NOMO-1 treated with DMSO at 0.1 percent for 48 hours (cell line): ENCODE measurements at regions not wholly inside any gene's neighbourhood (a gene's known extent, or its start where the extent isn't known, plus 50 kb on each side); places are given as distances from the start of the nearest gene placed in this dataset.

ENCODE experiments used
- DNase-seq: peaks from one replicate; lab custom pipeline; 2025; ENCODE audit not compliant: unreplicated experiment; lab: John Stamatoyannopoulos, UW

DNA sequence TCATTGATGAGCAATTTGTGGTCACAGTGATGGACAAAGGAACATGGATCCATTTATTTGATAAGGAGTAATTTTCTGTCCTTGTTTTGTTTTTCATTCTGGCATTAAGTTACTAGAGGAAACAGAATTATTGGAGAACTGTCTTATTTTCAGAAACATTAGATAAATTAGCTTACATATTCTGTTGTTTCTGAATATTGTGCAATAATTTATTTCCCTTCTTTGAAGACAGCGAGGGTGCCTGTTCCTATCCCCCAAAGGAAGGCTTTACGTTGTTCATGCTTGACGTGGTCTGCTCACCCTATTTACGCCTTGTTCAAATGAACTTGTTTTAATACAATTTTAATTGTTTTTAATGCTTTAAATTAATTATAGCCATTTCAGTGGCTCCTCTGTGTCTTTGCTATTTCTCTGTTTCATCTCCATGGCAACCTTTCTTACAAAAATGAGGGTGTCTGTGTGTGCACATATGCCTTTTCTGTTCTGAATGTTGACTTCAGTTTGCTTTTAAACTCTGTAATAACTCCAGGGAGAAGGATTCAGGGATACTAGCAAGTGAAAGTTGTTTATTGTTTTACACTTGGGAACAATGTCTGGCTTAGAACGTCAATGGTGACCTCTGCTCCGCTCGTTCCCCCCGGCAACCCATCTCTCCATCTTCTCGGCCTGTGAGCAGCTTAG lies 138.3 kb upstream of the PLET1 start:
- no peak for DNase-seq

DNA sequence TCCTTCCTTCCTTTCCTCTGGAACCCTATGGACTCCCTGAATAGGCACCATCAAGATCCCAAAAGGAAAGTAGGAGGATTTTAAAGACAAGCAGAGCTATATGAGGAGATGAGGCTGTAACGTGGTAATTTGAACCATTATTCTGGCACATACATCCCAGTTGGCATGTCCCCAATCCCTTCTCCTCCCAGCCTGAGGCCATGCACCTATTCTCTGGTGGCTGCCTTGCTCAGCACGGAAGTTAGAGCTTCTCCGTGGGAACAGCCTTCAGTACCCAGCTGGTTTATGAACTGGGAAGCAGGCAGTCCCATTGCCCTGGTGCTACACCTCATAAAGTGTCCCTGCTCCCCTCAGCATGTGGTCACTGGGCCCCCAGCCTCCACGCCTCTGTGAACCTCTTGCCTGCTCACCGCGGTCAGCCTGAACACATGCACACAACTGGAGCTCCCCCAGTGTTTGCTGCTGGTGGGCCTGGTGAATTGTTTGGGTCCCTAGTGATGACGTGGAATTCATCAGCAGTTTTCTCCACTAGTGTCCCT lies 139.9 kb upstream of the PLET1 start:
- DNase-seq: no peak

DNA sequence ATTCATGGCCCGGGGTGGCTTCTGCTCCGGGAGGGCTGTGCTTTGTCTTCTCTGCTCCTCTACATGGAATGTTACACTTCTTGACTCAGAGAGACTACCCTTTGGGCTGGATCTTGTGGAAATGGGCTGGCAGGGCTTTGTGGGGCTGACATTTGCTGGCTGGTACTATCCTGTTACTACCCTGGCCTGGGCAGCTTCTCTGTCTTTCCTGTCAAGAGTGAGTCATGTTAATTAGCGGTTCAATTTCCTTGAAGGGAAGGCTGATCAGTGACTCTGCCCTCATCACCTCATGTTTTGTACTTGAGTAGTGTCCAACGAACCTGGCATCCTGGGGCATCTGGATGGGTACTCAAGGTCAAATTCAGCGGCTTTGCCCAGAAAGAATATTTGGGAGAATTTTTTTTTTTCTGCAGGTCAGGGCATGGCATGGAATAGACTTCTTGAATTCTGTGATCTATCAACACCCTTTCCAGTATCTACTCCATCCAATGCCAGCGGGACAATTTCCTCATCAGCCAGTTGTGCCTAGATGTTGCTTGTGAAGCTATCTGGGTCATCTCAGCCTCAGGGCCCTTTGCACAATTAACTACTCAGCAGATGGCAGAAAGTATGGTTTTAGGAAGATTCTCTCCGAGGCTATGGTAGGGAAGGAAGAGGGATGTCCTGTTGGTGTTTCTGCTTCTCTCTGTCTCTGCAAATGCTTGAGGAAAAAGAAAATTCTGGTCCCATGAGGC lies 140.5 kb upstream of the PLET1 start:
- peak; percentile 27 for DNase-seq

DNA sequence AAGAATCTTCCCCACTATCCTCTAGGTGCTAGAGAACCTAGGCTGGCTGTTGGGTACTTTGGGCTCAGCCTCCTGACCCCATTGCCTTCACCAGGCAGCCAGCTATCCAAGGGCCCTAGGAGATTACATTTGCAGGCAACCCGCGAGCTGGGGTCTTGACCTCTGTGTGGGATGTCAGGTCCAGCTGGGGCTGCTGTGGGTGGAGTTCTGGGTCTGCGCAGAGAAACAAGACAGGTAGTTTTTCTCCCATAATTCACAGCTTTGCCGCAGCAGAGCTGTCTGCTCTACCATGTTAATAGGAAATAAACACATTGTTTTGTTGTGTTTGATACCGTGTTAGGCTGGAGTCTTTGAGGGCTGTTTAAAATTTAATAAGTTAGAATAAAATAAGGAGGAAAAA lies 142.8 kb upstream of the PLET1 start:
- no peak for DNase-seq

DNA sequence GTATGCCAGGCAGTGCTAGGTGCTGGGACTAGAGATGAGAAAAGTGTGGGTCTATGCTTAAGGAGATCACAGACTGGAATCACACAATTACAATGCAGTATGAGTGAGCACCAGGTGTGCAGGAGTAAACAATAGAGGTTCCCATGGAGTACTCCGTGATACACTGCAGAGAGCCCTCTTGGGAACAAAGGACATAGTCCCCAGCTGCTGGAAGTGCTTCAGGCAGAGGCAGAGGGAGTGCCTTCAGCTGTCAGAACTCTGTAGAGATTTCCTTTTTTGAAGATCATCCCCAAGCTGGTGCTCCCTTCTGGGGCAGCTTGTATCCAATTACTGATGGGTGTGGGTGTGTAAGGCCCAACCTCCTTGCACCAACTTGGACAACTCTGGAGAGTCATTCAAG lies 143.5 kb upstream of the PLET1 start:
- no peak for DNase-seq

DNA sequence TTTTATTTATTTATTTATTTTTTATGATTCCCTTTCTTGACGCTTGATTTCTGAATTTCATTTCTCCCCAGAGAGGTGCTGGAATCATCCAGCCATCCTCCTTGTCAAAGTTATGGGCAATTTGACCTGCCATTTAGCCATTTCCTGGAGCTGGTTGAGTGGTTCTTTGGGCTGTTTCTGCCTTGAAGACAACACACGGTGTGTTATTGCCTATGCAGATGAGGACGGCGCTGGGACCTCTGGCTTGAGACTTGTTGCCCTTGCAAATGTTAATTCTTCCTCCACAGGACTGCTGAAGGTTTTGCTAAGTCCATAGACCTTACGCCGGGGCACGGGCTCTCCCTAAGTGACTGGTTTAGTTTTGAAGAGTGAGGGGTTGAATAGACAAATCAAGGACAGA lies 147.9 kb upstream of the PLET1 start:
- DNase-seq: no peak

DNA sequence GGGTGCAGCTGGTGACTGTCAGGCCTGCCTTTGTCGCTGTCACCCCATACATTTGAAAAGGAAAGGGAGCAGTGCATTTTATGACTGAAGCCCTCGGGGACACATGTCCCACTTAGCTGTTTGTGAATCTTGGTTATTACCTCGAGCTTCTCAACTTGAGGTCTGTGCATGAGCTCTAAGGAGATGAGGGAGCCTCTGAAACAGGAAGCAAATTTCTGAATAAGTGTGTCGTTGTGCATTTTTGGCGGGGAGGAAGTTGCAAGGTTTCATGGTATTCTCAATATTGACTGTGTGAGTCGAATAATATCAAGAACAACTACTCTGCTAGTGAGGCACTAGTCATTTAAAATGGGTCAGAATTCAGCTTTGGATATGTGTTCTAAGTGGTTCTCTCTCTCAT lies 149.7 kb upstream of the PLET1 start:
- DNase-seq: peak; percentile 74

DNA sequence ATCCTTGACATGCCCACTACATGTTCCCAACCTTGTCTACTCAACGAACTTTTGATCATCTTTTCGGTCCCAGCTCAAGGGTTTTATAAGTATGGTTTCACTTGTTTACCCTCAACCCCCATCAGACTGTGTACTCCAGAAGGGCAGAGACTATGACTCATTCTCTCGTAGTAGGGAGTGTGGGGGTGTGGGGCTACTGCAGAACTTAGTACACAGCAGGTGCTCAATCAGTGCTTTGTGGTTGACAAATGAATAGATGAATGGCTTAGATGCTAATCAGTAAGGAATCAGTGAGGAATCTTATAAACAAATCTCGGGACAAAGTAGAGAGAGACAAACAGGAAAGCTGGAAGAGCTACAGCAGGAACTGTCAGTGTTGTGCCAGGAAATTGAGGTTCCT lies 151.7 kb upstream of the PLET1 start:
- no peak for DNase-seq

DNA sequence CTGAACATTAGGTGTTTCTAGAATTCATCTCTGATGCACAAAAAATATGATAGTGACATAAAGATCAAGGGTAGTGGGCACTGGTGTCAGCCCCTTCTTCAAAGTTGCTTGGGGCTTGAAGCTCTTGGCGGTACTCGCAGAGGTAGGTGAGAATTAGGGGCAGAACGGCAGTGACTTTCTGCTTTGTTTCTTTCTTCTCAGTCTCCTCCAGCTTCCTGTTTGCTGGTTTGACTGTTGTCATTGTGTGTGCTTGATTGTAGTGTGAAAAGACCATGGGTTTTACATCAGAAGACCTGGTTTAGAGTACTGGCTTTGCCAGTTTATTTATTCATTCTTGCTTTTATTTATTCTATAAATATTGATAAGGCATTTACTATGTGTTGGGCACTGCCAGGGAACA lies 156.7 kb upstream of the PLET1 start:
- no peak for DNase-seq

DNA sequence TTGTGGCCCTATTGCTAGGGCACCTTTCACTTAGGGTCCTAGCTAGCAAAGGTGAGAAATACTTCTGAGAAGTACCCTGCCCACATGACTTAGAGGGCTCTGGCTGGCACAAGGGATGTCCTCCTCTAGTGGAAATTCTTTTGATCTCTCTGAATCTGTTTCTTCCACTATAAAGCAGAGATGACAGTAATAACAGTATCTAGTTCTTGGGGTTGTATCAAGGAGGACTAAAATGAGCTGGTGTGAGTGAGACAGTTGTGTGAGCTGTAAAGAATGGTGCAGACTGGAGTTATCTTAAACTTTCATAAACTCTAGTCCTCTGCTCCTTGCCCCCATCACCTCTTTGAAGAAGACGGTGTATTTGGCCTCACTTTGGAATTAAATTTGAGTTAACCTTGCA lies 157.8 kb upstream of the PLET1 start:
- no peak for DNase-seq

DNA sequence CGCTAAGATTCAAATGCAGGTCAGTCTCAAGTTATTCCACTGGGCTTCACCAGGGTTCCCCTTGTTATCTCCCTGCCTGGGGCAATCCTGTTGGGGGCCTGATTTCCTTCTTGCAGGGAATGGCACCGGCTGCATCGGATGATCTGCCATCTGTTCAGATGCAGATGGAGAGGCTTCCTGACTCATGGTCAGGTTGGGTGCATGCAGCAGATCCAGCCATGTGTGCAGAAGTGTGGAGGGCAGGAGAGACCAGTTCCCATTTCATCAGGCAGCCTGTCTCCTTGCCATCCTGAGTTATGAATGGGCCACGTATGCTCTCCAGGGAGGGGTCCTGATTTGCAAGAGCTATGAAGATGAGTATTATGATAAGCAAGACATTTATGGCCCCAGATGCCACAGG lies 161.2 kb upstream of the PLET1 start:
- no peak for DNase-seq

DNA sequence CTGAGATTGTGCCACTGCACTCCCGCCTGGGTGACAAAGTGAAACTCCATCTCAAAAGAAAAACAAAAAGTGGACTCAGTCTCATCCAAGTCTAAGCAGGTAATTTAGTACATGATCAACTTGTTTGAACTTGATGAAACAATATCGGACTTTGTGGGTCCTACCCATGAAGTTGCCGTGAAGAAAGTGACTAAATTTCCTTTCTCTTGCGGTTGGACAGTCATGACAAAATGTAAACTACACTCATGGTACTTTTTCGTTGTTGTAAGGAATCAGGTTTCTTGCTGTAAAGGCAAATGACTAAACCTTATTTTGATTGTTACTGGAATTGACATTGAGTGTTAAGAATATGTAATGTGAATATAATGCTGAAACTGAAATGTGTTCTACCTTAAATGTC lies 164.5 kb upstream of the PLET1 start:
- DNase-seq: no peak

DNA sequence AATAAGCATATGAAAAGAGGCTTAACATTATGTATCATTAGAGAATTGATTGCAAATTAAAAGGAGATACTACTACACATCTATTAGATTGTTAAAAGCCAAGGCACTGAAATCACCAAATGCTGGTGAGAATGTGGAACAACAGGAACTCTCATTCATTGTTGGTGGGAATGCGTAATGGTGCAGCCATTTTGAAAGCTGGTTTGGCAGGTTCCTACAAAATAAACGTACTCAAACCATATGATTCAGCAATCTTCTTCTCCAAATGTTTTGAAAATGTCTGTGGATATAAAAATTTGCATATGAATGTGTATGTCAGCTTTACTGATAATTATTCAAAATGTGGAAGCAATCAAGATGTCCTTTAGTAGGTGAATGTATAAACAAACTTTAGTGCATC lies 176.4 kb upstream of the PLET1 start:
- DNase-seq: no peak

DNA sequence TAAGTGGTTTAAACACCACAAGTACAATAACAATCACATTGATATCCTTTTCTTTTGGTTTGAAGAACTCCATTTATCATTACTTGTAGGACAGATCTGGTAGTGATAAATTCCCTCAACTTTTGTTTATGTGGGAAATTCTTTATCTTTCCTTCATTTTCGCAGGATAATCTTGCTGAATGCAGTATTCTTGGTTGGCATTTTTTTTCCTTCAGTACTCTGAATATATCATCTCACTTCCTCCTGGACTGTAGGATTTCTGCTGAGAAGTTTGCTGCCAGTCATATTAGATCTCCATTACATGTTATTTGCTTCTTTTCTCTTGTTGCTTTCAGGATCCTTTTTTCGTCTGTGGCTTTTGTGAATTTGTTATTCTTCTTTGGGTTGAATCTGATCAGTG lies 179.0 kb upstream of the PLET1 start:
- no peak for DNase-seq

DNA sequence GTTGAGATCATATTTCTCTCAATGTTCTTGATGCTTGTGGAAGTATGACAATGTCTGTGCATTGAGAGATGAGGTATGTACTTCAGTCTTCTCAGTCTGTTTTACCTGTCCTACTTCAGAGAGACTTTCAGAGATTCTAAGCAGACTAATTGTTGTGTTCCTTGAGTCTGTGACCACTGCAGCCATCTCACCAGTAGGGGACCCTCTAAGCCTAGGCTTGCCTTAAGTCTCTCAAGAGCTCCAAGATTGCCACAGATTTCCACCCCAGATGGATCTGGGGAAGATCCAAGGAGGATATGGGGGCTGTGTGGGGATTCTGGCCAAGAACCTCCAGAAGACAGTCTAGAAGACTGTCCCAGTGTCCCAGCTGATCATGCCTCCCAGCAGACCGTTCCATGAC lies 179.9 kb upstream of the PLET1 start:
- no peak for DNase-seq

DNA sequence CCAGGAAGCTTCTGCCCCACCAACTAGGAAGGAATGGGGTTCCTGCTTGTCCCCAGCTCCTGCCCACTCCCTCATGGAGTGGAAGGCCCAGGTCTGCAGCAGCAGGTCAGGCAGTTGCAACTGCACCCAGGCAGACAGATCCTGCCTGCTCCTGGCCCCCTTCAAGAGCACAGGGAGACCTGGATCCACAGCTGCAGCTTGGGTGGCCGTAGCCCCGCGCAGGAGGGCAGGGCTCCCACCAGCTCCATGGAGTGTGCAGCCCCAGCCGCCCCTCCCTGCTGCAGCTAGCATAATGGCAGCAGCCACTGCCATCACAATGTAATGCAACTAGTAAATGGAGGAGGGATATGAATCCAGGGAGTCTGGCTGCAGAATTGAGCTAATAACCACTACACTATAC lies 187.5 kb upstream of the PLET1 start:
- DNase-seq: no peak

DNA sequence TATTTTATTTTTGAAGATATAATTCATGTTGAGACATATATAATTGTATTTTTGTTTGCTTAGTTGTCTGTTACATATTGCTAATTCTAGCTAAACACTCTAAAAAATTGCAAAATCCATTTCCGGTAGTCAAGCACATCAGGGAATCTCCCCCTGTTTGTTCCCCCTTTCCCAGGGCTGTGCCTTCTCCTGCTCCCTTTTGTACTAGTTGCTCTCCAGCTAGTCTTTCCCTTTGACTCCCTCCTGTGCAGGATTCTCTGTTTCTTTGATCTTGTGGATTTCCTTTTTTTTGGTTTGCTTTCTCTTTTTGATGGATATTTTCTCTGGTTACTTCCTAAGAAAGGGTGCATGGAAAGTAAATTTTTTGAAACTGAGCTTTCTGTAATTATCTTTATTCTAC lies 188.1 kb upstream of the PLET1 start:
- no peak for DNase-seq

DNA sequence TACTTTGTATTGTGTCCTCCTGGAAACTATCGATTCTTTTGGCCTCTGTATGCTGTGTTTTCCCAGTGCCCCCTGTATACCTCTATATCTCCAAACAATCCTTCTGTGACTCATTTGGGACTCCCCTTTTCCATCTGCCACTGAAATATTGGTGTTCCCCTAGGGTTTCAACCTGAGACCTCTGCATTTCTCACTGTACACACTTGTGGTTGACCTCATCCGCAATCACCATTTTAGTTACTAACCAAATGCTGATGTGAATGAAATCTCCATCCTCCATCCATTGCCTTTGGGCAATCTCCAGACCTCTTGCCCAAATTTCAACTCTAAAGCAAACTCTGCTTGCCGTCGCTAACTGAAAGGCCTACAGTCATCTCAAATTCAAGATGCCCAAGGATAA lies 190.6 kb upstream of the PLET1 start:
- no peak for DNase-seq

DNA sequence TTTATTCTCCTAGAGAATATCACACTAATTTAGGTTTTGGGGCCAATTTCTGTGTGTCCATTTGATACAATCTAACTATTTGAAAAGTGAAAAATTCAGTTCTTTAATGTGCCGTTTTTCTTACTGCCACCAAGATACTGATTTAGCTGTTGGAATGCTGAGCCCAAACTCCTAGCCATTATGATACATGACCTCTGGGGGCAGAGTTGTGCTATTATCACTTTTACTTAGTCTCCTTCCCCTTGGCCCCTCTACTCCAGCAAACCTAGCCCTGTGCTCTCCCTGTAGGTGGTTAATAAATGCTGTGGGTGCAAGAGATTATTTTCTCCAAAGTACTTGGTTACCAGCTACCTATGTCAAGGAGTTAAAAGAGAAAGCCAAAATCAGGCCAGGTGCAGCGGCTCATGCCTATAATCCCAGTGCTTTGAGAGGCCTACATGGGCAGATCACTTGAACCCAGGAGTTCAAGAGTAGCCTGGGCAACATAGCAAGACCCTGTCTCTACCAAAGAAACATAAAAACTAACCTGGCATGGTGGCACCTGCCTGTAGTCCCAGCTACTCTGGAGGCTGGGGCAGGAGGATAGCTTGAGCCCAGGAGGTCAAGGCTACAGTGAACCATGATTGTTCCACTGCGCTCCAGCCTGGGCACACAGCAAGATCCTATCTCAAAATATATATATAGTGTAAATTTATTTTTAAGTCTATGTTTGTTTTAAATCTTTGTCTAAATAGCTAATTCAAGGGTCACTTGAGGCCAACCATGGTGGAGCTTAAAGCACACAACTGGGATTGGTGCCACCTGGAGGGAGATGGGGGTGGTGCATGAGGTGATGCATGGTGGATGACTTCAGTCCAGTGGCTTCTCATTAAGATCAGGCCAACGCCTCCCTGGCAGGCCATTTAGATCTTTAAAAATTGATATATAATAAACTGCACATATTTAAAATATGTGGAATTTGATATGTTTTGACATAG lies 193.2 kb upstream of the PLET1 start:
- peak; percentile 7 for DNase-seq

DNA sequence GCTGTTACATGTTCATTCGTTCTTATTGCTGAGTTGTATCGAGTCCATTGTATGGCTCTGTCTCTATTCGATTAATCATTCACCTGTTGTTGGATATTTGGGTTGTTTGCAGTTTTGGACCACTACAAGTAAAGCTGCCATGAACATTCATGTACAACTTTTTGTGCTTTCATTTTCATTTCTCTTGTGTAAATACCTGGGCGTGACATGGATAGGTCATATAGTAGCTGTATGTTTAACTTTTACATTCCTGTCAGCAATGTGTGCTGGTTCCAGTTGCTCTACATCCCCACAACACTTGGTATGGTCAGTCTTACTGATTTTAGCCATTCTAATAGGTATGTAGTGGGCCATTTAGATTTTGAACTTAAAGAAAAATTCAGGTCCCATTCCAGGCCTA lies 194.2 kb upstream of the PLET1 start:
- DNase-seq: no peak

DNA sequence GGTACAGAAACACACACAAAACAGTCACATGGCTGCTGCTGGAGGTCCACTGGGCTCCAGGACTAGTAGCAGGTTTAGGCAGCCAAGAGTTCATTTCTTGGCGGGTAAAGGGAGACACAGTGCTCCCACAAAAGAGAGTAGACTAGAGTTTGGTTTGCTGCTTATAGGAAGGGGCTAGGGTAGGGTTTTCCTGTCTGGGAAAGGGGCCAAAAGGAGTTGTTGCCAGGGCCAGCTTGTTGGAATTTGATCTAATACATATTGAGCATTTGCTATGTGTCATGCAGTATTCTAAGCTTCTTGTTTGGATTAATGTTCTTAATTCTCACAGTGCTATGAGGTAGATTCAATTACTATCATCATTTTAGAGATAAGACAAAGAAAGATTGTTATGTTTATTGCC lies 195.1 kb upstream of the PLET1 start:
- DNase-seq: no peak

DNA sequence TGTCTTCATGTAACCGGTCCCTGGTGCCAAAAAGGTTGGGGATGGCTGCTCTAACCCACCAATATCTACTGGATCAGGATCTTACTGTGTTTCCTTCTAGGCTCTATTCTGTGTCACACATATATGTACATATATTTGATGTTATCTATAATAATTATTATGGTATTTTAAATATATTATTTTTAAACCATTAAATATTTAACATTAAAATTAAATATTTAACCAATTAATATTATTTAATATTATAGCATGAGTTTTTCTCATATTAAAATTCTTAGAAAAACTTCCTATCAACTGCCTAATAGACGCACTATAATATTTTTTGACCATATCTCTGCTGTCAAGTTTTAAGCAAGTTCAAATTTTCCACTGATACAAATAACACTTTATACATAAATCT lies 196.9 kb upstream of the PLET1 start:
- DNase-seq: no peak
